ENCODE measurements at regions not wholly inside any gene's neighbourhood (a gene's known extent, or its start where the extent isn't known, plus 50 kb on each side); places are given as distances from the start of the nearest gene placed in this dataset.

DNA sequence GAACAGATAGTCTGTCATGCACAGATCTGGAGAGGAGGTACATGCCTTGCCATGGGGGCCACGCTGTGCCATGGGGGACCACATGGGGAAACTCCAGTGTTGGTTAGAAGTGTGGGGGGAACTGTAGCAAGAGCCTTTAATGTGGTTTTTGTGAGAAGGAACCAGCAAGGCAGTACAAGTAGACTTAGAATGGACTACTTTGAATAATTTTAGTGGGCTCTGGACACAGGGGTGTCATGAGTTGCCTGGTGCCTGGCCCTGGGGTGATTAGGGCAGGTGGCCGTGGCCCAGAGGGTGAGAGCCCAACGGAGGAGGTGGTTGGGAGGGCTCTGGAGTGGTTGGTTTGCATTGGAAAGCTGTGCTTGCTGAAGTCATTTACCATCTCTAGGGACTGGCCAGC is 77.2 kb downstream of the CXCL12 start:
- TF ChIP-seq, protein P1, sequence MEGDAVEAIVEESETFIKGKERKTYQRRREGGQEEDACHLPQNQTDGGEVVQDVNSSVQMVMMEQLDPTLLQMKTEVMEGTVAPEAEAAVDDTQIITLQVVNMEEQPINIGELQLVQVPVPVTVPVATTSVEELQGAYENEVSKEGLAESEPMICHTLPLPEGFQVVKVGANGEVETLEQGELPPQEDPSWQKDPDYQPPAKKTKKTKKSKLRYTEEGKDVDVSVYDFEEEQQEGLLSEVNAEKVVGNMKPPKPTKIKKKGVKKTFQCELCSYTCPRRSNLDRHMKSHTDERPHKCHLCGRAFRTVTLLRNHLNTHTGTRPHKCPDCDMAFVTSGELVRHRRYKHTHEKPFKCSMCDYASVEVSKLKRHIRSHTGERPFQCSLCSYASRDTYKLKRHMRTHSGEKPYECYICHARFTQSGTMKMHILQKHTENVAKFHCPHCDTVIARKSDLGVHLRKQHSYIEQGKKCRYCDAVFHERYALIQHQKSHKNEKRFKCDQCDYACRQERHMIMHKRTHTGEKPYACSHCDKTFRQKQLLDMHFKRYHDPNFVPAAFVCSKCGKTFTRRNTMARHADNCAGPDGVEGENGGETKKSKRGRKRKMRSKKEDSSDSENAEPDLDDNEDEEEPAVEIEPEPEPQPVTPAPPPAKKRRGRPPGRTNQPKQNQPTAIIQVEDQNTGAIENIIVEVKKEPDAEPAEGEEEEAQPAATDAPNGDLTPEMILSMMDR (IDR thresholded peaks at IDR 0.05) = no peak
- TF ChIP-seq POLR2A (IDR thresholded peaks at IDR 0.05) = no peak
